Fibroblast of skin of abdomen (primary cell): ENCODE measurements at regions not wholly inside any gene's neighbourhood (a gene's known extent, or its start where the extent isn't known, plus 50 kb on each side); places are given as distances from the start of the nearest gene placed in this dataset.
A peak's percentile ranks its signal among the peaks of the same experiment; 100 is the strongest.

Experiments used
- DNase-seq: peaks from one replicate; pipeline ENCODE4 v3.0.0-alpha.2; 2013

DNA sequence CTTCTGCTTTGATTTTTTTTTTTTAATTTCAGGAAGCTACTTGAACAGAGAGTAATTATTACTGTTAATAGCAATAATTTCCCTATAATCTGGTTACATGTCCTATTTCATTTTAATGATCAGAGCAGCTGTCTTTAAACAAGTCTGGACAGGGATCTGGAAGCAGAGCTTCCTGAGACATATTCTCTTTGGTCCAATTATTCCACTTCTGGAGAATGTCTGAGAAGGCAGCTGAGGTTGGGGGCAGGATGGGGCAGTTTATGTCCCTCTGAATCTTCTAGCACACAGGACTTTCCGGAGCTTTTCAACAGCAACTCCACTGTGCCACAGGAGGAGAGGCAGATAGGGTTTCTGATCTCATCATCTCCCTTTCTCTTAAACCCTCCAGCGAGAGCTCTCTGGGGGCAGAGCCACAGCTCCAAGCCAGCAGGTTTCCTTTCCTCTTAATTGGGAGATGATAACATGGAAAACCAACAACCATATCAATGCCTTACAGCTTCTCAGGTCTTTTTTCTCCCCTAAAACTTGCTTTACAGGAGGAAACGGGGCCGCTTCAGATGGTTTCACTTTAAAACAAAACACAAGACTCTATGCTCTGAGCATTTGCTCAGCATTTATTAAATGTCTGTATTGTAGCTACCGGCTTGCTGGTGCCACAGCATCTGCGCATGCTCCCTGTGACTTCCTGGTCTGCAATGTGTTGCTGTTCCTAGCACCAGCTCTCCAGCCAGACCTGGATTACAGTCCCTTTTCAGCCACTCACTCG is 425.7 kb upstream of the USP24 start:
- DNase-seq: peak; percentile 70

DNA sequence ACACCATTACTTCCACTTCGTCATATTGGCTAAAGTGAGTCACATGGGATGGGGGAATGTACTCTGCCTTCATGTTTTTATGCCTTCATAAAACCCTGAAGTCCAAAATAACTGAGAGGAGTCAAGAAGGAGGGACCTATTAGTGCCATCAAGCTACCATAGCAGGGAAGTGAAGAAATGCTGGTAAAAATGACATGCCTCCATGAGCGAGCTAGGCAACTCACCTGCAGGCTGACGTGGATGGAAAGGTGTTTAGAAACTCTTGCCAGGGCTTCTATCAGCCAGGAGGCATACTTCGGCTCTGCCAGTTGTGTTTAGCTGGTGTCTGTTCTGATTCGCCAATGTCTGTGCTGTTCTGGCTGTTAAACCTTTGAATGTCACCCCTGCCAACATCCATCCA is 424.4 kb upstream of the USP24 start:
- DNase-seq: no peak

DNA sequence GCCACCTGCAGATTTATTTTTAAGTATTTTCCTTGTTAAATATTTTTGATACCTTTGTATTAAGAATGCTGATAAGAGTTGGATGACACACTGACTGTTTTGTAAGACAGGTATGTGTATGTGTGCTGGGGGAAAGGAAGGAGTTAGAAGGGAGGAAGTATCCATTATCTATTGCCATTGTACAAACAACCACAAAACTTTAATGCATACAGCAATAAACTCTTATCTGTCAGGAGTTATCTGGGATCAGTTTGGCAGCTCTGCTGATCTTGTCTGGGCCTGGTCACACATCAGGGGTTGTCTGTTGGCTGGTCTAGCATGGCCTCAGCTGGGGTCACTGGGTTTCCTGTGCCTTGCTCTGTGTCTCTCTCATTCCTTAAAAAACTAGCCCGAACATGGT is 423.9 kb upstream of the USP24 start:
- DNase-seq: no peak

DNA sequence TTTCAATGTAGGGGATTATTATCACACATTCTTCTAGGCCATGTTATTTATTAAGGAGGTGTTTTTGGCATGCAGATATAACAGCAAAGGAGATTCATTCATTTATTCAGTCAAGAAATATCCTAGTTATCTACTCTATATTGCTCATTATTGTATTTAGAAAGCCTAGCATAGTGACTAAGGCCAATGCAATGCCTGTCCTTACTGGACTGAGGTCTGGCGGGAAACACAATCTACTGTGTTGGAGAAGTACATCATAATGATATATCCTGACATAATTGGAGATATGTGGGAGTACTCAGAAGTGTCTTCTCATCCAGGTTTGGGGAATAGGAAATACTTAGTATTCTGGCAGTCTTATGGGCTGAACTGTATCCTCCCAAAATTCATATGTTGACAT is 421.5 kb upstream of the USP24 start:
- DNase-seq: peak; percentile 53

DNA sequence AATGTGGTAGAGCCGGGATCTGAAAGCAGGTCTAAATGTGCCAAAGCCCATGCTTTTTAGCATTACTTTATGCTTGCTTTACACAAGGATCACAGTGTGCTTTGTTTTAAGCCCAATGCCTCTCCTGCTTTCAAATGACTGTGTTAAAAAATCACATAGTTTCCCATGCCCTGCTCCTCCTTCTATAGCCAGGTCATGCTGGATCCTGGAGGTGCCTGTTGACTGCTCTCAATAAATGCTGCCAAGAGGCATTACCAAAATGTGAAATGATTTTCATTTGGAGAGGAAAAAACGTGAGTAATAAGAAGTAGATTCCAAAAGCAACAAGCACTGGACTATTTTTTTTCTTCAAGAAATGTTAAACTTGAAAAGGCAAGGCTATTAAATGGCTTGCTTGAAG is 420.7 kb upstream of the USP24 start:
- peak; percentile 22 for DNase-seq

DNA sequence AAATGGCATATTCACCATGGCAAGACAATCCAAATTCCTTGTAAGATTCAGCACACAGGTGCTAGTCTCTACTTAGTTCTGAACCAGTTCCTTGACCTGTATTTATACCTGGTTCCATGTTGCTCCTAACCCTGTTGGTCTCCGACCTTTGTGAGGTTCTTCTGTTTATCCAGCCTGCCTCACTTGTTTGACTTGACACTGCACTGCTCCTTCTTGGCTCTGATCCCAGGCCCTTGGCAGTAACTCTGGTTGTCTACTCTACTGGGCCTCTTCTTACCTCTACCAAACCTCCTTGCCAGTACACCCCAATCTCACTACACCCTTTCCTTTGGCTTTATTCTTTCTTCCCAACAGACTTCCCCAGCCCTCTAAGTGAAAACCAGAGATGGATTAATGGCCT is 419.4 kb upstream of the USP24 start:
- no peak for DNase-seq

DNA sequence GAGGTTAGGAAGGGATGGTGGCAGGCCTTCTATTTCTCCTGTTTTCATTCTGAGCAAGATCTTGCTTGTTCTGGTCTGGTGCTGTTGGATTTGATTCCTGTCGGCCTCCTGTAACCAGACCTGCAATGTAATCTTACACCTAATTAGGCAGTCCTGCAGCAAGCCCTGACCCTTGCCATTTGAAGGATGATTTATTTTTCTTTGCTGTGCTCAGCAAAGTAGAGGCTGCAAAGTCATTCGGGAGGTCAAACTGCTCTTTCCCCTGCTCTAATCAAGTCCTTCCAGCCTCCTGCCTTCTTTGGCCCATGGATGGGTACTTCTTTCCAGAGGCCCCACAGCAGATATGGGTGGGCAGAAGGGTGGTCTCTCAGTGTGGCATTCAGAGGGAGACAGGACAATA is 417.7 kb upstream of the USP24 start:
- no peak for DNase-seq

DNA sequence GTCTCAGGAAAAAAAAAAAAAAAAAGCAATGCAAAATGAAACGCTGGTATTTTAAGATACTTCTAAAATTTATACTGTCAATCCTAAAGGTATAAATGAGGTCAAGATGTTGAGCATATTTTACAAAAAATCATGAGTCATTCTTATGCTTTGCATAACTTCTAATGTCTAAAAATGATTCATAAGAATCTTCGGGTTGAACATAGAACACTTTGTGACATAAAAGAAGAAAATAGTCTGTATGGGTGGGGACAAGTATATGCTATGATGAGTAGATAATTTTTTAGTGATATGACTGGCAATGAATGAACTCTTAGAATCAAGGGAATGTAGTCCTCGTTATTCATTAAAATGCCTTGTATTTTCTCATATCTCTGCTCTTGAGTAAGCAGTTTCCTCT is 416.9 kb upstream of the USP24 start:
- peak; percentile 83 for DNase-seq

DNA sequence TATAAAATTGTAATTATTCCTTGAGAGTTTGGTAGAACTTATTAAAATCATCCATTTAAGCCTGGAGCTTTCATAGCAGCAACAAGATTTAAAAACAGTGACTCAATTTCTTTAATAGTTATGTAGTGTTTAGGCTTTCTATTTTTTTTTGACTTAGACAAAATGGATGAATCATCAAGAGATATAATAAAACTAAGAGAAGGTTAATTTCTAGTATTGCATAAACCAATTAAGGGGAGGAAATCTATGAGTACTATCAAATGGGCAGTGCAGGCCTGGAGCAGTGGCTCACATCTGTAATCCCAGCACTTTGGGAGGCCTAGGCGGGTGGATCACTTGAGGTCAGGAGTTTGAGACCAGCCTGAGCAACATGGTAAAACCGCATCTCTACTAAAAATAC is 416.3 kb upstream of the USP24 start:
- DNase-seq: peak; percentile 44

DNA sequence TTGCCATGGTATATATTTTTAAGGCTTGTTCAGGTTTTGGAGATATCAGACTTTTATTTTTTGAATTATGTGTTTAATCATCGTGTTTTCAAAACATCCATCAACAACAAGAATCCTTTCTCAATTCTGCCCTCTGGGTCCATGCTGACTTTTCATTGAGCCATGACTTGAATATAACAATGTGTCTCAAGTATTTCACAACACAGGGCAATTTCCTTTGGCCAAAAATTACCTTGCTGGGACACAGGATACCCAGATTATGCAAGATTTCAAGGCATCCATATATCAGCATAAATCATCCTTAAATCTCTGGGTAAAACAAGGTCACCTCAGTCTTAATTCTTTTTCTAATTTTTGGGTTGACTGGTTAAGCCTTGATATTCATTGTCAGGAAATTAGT is 411.2 kb upstream of the USP24 start:
- DNase-seq: no peak

DNA sequence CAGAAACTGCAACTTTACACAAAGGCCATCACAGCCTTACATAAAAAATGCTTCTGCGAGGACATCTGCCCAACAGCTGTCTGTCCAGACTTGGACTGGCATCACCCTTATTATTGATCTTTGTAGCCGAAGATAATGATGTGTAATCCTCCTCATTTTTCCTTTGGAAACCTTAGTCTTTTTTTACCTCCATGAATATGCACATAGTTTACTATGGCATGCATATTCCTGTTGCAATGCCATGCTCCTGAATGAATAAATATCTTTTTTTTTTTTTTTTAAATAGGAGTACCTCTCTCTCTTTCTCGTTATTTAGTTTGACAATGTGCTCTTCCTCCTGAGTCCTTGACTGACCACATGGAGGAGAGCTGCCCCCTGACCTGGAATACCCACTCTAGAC is 409.6 kb upstream of the USP24 start:
- DNase-seq: no peak

DNA sequence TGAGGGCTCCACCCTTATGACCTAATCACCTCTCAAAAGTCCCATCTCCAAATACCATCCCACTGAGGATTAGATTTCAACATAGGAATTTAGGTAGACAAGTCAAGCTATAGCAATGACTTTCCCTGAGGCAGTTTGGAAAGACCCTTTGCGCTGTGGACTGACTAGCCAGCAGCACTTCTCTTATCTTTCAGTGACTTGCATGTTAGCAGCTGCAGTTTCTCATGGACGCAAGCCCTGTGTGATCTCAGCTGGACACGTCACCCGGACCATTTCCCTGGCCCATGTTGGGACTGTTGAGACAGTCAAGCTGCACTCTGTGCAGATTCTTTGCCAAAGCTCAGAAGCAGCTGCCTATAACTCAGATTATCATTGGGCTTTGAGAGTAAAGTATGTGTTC is 408.1 kb upstream of the USP24 start:
- DNase-seq: peak; percentile 28

DNA sequence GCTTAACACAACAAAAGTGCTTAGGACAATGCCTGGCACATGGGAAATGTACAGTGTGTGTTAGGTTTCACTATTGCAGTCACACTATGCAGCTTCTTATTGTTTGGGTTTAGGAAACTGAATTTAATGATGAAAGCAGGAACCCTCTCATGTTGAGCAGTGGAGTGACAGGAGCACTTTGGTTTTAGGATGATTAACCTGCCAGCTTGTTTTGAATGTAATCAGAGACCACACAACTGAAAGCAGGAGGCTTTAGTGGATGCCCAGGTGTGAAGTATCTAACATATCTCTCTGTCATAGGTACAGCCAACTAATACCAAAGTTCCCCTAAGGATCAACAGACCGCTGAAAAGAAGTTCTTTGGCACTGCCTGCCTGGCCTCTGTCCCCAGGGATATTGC is 406.9 kb upstream of the USP24 start:
- no peak for DNase-seq

DNA sequence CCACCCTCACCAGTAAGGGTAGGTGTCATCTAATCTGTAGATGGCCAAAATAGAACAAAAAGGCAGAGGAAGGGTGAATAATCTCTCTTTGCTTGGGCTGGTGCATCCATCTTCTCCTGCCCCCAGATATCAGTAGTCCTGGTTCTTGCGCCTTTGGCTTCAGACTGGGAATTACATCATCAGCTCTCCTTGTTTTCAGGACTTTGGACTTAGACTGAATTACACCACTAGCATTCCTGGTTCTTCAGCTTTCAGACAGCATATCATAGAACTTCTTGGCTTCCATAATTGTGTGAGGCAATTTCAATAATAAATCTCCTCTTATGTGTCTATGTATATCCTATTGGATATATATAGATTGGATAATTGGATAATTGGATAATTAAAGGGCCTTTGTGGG is 403.0 kb upstream of the USP24 start:
- no peak for DNase-seq

DNA sequence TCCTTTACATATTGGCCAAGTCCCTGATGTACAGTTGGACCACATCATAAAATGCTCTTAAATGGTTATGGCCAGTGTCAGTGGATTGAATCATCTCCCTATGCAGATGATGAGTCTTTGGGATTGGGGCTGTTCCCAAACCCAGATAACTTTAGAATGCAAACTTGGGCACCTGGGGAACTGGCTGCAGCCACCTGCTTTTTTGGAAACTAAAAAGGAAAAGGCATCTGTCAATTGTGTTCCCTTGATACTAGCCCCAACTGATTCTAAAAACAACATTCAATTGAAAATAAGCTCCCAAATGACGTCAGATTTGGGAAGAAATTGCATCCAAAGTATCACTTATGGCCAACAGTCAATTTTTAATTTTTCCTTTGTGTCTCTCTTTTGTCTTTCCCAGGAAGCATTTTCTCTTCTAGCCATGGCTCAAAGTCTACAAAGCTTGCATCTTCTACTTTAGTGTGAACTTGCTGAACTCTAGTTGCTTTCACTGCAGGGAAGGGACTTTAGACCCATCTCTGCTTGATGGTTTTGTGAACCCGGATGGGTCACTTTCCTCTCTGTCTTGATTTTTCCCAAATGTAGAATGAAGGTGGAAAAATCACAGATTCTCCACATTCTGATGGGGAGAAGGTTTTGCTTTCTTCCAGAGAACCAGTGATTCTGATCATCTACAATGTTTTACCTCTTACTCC is 402.3 kb upstream of the USP24 start:
- DNase-seq: no peak

DNA sequence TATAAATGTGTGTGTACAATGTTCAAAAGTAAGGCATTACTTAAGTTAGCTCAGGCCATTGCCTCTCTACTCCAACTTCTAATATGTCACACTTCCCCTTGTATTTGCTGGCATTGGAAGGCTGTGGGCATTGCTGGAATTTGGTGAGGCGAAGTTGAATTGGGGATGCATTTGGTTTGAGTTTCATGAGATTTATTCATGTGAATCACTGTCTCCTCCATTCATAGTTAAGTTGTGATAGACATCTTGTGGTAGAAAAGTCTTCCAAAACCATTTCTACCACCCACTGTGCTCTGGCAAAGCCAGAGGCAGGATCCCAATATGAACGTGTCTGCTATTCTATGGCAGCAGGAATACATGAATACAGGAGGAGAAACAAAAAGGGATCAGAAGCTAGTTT is 397.8 kb upstream of the USP24 start:
- DNase-seq: peak; percentile 79

DNA sequence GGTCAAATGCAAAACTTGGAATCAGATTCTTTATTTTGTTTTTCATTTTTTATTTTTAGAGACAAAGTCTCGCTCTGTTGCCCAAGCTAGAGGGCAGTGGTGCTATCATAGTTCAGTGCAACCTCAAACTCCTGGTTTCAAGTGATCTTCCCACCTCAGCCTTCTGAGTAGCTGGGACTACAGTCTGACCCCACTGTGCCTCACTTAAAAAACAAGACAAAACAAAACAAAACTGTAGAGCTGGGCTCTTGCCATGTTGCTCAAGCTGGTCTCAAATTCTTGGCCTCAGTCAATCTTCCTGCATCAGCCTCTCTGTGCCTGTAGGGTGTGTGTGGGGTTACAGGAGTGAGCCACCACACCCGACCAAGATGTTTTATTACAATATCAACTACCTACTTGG is 396.0 kb upstream of the USP24 start:
- no peak for DNase-seq

DNA sequence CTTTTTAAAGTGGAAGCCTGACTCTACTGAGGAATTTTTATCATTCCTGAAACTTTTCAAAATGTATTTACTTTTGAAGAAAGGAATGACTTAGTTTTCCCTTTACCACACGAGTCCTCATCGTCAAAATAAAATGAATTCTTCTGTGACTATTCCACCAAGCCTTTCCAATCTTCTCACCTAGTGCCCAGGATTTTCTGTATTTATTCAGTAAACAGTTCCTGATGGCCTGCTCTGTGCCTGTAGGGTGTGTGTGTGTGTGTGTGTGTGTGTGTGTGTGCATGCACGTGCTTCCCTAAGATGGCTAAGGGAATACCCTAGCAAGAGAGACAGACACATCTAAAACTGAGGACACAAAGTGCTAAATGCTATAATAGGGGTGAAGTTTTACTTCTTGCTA is 395.0 kb upstream of the USP24 start:
- DNase-seq: no peak

DNA sequence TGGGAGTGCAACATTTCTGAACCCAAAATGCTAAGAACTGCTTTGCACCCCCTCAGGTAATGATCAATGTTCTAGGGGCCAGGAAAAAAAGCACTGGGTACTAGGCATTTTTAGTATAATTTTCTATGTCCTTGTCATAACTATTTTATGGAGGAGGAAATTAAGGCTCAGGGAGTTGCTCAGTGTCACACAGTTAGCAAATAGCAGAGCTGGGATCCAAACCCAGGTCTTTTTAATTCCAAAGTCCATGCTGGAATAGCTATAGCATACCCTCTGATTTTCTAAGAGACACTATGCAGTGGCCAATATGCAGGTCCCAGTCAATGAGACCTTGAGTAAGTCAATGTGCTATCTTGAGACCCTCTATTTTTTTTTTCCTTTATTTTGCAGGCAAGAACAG is 394.5 kb upstream of the USP24 start:
- no peak for DNase-seq

DNA sequence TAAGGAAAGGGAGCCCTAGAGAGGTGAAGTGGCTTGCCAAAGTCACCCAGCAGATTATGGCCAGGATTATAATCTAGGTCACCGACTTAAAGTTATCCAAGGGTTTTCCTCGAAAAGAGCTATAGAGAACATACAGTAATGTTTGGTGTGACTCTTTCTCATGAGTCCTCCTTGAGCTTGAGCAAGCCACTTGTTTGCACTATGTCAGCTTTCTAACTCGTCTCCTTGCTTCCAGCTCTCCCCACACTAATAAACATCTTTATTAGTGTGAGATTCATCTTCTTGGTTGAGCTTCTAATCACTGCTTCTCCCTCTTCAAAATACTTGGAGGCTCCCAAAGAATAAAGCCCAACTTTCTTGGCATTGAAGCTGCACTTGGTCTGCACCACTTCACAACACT is 390.0 kb upstream of the USP24 start:
- DNase-seq: no peak

DNA sequence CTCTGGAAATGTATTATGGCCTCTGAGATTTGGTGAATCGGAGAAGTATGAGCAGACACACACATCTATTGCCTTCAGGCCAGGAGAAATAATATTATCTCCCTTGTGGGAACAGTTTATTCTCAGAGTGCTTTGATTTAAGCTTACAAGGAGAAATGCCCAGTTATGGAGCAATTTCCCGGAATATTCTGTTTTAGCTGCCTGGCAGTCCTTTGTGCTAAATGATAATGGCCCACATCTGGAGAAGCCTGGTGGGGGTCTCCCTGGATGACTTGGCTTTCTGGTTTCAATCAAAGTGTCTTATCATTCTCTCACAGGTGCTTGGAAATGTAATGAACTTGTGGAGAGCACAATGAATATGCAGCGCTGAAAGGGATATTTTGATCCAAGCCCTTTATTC is 389.6 kb upstream of the USP24 start:
- no peak for DNase-seq

DNA sequence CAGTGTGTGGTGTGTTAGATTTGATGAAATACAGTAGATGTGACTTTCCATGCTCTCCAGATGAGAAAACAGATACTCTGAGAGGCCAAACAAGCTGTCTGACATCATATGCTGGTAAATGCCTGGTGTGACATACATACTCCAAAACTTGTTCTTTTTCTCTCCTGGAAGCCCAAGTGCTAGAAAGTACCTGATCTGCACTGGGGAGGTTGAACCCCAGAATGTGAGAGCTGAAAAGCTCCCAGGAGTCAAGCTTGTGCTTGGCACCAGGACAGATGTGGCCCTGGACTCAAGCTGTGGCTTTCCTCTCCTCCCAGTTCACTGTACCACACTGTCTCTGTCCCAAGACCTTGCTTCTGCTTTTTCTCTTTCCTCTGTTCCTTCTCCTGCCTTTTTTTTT is 389.0 kb upstream of the USP24 start:
- DNase-seq: no peak

DNA sequence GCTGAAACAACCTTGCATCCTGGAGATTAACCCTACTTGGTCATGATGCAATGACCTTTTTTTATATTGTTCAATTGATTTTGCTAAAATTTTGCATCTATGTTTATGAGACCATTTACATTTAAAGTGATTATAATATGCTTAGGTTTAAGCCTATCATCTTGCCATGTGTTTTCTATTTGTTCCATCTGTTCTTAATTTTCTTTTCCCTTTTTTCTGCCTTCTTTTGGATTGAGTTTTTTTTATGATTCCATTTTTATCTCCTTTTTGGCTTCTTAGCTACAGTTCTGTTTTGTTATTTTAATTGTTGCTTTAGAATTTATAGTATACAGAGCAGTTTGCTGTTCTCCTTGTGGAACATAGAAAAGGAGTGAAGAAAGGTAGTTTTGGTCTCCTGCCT is 385.1 kb upstream of the USP24 start:
- no peak for DNase-seq

DNA sequence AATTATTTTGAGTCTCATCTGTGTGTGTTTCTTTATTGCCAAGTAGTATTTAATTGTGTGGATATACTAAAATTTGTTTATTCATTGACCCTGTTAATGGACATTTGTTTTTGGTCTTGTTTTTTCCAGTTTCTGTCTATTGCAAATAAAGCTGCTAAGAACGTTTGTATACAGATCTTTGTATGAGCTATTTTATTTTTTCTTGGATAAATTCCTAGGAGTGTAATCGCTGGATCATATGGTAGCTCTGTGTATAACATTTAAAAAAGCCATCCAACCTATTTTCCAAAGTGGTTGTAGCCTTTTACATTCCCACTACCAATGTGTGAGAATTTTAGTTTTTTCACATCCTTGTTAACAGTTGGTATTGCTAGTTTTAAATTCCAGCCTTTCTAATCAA is 382.7 kb upstream of the USP24 start:
- DNase-seq: no peak

DNA sequence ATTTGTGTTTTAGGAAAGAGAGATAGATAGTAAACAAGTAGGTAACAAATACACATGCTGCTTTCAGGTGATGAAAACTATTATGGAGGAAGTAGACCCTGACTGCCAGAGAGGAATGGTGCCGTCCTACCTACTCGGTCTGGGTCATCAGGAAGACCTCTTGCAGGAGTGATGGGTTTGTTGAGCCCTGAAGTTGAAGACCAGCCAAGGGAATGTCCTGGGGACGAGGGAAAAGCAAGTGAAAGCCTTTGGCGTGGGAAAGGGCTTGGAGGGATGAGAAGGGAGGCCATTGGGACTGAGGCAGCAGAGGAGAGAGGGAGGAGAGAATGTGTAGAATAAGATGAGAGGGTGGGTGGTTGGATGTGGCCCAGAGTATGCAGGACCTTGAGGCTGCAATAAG is 379.5 kb upstream of the USP24 start:
- no peak for DNase-seq
